HK-2 (cell line): ENCODE measurements at regions not wholly inside any gene's neighbourhood (a gene's known extent, or its start where the extent isn't known, plus 50 kb on each side); places are given as distances from the start of the nearest gene placed in this dataset.

Experiments
- DNase-seq: peaks from one replicate; pipeline ENCODE4 v3.0.0-alpha.2; 2018; ENCODE audit not compliant: unreplicated experiment

DNA sequence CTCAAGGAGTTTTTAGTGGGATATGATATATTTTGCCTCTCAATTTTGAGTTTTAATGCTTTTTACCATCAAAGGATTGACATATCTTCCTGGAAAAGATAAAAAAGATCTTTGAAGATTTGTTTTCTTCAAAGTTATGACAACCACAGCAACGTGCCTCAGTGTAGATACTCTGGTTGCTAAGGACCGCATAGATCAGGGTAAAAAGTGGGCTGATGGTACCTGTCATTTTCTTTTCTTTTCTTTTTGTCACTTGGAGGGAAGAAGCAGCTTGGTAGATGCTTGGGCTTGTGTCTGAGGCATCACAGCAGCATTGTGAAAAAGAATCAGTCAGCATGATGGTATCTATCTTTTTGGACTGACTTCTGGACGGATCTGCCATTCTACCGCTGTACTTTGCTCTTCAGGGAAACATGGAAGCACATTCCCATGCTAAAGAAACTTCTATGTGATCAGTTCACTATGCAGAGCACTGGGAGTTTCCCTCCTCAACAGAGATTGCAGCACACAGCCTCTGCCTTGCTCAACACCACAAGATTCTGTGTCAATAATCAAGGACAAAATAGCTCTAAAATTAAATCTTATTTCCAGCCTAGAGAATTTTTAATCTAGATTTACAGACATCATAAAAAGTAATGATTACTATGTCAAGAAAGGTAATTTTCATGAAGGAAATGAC lies 54.8 kb upstream of the SGK1 start:
- DNase-seq, result no peak

DNA sequence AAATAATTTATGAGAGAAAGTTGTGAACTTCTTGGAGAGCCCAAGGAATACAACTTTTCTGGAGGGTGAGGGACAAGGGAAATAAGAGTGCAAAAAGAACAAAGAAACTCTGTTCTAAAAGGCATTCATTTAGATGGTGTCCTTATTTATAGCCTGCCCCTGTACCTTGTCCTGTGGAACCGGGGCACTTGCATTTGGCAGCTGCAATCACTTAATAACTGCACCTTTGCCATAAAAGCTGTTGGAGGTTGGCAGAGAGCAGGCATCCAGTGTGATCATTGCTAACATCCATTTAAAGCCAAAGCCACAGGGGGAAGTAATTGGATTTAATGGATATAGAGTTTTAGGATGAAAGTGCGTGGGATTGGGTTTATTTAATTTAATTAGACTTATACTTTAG lies 50.8 kb upstream of the SGK1 start:
- no peak for DNase-seq
